GM19455 (cell line): ENCODE measurements at regions not wholly inside any gene's neighbourhood (a gene's known extent, or its start where the extent isn't known, plus 50 kb on each side); places are given as distances from the start of the nearest gene placed in this dataset.
"Not testable (repeated sequence)": the region's sequence is repeated elsewhere in the genome, so short reads cannot be mapped to it uniquely, and the experiment has no call there.

Source experiments
- ATAC-seq: cut with Tn5 transposase; IDR thresholded peaks from one replicate; pipeline ENCODE4 v1.9.1; 2021; ENCODE audit not compliant: unreplicated experiment

- ATAC-seq: no peak
Observed at GRCh38 chr2:59173325-59173724, 932.2 kb upstream of the FANCL start.

DNA sequence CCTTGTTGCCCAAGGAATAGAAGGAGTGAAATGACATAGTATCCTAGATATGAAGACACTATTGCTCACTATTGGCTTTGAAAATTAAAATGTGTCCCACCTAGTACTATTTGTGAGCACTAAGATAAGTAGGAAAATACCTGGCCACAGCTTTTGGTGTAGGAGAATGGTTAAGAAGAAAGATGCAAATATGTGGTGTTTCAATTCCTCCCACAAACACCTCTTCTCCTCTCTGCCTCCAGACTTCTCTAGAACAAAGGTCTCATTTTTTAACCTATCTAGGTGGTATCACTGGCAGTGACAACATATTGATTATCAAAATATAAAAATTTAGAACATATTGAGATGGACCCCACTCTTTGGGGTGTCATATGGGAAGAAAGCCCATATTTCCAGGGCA, 929.9 kb upstream of the FANCL start:
- ATAC-seq: no peak

DNA sequence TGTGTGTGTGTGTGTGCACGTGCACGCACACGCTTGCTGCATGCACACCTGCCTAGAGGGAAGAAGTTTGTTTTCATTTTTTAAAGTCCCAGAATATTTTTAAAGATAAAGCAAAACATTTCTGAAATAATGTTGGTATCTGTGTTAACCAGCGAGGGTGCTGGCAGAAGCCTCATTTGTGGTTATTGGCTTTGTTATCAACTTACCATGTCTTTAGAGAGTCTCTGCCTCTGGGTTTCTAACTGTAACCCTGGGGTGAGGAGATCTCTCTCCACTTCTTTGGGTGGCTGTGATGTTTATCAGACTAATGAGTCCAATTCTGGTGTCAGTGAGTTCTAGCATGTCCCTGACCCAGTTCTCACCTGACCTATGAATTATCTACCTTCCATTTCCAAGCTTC, 927.6 kb upstream of the FANCL start:
- ATAC-seq: no peak

DNA sequence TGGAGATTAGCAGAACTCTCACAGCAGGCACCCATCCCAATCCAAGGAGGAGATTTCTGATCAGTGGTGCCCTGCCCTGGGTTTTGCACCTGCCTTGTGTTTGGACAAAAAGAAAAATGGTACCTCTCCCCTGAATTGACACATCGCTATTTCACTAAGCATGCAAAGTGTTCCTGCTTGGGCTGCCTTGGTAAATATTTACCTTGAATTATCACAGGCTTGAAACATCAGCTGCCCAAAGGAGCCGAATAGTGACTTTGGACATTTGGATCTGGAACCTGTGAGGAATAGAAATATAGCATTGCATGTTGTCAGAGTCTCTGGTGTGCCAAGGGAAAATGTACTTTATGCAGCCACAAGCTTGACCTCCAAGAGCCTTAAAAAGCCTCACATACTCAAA, 926.4 kb upstream of the FANCL start:
- ATAC-seq: no peak

DNA sequence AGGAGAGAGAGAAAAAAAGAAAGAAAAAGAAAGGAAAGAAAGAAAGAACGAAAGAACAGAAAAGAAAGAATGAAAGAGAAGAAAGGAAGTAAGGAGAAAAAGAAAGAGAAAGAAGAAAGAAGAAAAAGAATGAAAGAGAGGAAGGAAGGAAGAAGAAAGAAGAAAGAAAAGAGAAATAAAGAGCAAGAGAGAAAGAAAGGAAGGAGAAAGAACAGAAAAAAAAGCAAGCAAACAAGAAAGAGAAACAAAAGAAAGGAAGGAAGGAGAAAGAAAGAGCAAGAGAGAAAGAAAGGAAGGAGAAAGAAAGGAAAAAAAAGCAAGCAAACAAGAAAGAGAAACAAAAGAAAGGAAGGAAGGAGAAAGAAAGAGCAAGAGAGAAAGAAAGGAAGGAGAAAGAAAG, 916.8 kb upstream of the FANCL start:
- not testable (repeated sequence) for ATAC-seq

DNA sequence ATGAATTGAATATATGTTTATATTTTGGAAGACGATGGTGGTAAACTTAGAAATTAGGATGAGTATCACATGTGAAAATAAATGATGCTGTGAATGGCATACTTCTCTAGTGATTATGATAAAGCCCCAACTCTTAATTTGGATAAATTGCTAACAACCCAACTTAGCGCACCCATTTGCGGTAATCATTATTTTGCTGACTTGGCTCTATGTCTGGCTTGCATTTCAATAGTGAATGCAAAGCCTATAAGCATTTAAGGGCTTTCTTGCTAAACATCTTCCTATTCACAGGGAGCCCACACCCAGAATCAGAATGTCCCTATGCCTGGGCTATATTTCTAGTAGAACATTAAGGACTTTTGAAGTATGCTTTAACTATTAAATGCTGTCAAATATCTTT, 910.7 kb upstream of the FANCL start:
- no peak for ATAC-seq

- ATAC-seq: no peak
Observed at GRCh38 chr2:59150217-59150849, 909.2 kb upstream of the FANCL start.

DNA sequence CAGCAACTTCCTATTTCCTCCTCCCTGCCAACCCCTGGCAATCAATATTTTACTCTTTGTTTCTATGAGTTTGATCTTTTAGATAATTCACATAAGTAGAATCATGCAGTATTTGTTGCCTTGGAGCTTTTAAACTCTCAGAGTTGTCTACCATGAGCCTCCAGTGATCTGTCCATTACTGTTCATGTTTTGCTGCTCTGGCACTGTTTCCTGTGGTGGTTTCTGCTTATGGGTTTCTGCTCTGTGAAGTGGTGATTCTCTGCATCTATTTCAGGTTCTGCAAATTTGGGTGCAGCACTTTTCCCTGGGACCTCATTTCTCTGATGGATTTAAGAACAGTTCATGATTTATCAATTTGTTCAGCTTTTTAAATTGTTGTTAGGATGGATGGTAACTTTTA, 908.1 kb upstream of the FANCL start:
- no peak for ATAC-seq

DNA sequence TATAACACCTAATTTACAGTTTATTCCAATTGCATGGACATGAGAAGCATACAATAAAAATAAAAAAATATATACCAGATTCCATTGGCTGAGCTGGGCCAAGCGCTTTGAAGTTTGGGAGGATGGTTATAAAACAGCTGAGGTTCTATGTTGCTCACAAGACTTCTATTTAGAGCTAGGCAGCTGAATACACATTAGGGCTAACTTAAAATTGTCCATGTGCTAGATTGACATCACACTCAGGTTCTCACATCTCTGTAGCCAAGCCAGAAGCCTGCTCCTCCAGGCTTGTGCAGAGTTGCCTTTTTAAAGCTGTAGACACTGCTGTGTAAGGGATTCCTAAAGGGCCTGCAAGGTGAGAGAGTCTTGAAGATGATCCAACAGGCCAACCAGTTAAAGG, 871.1 kb upstream of the FANCL start:
- ATAC-seq: no peak

GRCh38 chr2:59096973-59097372, 855.8 kb upstream of the FANCL start:
- no peak for ATAC-seq

- no peak for ATAC-seq
Observed at GRCh38 chr2:59093571-59093970, 852.4 kb upstream of the FANCL start.

DNA sequence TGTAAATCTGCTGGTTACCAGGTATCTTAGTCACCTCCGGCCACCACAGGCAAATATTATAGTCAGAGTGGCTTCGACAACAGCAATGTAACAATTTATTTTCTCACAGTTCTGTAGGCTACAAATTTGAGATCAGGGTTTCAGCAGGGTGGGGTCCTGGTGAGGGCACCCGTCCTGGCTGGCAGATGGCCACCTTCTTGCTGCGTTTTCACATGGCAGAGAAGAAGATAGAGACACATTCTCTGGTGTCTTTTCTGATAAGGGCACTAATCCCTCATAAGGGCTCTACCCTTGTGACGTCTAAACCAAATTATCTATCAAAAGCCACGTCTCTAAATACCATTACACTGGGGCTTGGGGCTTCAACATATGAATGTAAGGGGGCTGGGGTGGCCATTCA, 843.2 kb upstream of the FANCL start:
- no peak for ATAC-seq

DNA sequence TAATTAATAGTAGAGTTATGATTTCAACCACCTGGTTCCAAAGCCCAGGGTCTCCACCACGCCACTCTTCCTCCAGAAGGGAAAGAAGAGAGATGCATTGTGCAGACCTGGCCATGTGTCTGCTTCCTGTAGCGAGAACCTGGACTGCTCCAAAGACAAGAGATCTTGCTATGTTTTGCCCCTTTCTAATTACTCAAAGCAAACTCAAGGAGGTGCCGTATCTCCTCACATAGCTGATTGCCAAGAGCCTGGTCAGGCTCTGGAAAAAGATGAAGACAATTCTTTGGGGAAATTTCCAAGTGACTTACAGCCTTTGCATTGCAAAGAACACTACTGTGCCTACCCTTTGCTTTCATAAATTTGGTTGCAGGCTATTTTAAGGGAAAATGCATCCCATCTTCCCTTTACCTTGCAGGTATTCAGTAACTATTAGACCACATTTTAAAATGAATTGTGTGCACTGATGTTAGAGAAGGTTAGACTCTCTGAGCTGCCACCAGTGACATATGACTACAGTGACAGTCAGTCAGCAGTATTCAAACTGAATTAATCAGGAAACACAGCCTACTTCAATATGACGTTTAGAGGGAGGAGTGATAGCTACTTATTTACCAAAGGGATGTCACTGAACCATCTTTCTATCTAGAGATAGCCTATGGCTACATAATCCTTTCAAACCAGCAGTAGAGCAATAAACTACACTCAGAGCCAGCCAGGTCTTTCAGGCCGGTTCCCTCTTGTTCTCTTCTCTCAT, 842.1 kb upstream of the FANCL start:
- ATAC-seq: no peak

- ATAC-seq: no peak
Observed at GRCh38 chr2:59082657-59083056, 841.5 kb upstream of the FANCL start.

GRCh38 chr2:59080451-59081181, 839.5 kb upstream of the FANCL start:
- ATAC-seq: no peak

DNA sequence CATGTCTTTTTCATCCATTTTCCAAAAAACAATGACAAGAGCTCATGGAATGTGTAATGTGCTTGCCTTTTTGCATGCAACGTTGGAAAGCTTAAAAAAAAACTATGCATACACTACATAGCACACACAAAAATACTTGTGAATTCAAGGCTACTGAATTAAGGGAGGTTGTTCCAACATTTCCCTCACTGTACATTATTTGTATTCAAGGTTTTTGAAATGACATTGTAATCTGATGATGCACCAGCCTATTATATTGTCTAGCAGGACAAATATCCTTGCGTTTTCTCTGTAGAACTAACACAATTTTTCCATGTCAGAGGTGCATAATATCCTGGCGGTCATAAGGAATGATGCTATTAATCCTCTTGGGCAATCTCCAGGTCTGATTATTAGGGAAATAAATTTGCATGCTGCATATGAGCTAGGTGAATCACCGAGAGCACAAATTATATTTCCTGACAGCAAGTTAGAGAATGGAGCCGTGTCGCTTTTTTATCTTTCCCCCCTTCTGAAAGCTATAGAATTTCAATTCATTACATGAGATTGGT, 836.9 kb upstream of the FANCL start:
- ATAC-seq: no peak

DNA sequence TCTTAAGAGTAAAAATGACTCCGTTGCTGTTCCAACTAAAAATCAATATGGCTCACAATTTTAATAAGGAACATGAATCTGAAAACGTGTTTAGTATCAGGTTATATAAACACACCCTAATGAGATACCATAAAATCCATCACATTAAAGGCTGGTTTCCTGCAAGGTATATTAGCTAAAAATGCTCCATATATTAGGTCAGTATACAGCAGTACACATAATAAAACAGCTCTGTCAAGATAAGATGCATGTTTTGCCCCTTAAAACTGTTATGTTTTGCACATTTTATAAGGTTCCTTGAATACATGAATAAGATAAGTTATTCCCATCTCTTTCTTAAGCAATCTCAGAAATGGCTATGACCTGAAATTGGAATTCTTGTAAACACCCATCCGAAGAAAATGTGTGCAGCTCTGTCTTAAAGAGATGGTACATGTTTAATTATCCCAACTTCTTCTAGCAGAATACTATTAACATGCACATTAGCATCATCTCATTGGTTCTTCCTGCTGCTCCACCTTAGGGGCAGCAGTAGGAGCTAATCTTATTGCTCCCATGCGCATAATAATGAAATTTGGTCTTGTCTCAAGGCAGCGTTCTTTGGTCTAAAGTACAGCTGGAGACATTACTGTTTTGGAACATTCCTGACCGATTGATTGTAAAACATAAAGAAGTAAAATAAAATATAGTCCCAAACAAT, 836.1 kb upstream of the FANCL start:
- ATAC-seq: no peak

- ATAC-seq: no peak
Observed at GRCh38 chr2:59076079-59076619, 835.0 kb upstream of the FANCL start.

DNA sequence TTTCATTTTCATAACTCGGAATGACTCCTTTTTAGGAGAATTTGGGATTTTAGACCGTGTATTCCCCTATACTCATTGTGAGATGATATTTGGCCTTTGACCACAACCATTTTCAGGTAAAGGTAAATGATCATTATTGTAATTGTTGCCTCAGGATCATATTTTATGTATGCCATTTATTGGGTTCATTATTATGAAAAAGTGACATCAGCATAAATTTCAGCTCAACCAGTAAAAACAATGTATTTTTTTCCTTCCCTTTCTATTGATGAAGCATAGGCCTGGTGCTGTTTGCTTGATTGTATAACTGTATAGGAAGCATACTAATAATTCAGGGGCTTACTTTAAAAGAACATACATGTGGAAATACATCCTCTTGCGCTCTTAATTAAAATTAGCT, 832.9 kb upstream of the FANCL start:
- no peak for ATAC-seq

GRCh38 chr2:59073286-59073685, 832.2 kb upstream of the FANCL start:
- no peak for ATAC-seq

GRCh38 chr2:59068255-59068654, 827.1 kb upstream of the FANCL start:
- no peak for ATAC-seq
